Stimulated activated CD4-positive, alpha-beta T cell treated with anti-CD3 and anti-CD28 coated beads, TNF-alpha, amount 100 ng/mL, for 24 hours (primary cell): ENCODE measurements at regions not wholly inside any gene's neighbourhood (a gene's known extent, or its start where the extent isn't known, plus 50 kb on each side); places are given as distances from the start of the nearest gene placed in this dataset.
"Not testable (repeated sequence)": the region's sequence is repeated elsewhere in the genome, so short reads cannot be mapped to it uniquely, and the experiment has no call there.

Source experiments
- DNase-seq, 3 experiments: peaks; one replicate each; pipeline ENCODE4 v3.0.0-alpha.2; 2020; ENCODE audit warnings: low read depth in 3 of 3

- not testable (repeated sequence) for DNase-seq
These were observed 406.2 kb upstream of the RORB start for GRCh38 chr9:74090921-74091320.

- no peak for DNase-seq
These were observed 404.7 kb upstream of the RORB start for GRCh38 chr9:74092491-74092834.

GRCh38 chr9:74094037-74094436 is 403.1 kb upstream of the RORB start:
- DNase-seq, result not testable (repeated sequence)

DNA sequence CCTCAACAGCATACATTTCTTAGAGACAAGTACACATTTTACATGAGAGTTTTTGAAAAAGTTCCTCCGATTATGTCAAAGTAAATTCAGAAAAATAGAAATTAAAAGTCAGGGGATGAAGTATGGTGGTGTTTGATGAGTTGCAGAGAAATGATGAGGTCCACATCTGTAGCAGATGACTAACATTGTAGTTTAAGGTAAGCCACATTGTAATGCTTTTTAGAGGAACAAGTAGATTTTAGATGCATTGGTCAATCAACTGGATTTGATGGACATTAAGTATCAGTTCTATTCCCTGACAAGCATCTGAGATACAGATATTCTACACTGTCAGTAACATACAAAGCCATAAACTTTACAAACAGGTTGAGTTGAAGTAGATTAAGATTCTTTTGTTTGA is 402.4 kb upstream of the RORB start:
- DNase-seq, result no peak

GRCh38 chr9:74095925-74096324 is 401.2 kb upstream of the RORB start:
- DNase-seq, result no peak

DNA sequence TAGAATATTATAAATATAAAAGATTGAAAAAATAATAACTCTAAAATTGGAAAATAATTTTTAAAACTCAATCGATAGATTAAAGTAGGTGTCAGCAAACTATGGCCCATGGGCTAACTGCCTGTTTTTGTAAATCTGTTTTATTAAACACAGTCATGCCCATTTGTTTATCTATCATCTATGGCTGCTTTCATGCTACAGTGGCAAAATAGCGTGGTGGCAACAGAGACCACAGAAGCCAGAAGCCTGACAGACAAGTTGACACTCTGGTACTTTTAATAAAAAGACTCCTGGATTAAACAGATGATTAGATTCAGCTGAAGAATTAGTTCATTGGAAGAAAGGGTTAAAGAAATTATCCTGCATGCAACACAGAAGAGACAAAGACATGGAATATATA is 400.7 kb upstream of the RORB start:
- no peak for DNase-seq

DNA sequence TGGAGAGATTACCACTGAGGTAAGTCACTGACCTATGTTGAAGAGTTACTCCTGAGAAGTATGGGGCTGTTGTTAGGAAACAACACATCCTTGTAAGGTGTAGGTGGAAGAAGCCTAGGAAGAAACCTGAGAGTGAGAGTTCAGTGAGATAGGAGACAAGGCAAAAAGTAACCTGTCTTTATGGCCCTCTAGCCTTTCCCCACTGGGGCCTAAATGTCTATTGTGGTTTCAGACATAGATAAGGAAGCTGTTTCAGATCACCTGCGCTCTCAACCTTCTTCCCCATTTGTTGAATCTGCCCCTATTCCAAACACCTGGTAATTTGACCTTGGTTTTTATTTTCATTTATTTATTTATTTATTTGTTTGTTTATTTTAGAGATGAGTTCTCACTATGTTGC is 397.1 kb upstream of the RORB start:
- no peak for DNase-seq

DNA sequence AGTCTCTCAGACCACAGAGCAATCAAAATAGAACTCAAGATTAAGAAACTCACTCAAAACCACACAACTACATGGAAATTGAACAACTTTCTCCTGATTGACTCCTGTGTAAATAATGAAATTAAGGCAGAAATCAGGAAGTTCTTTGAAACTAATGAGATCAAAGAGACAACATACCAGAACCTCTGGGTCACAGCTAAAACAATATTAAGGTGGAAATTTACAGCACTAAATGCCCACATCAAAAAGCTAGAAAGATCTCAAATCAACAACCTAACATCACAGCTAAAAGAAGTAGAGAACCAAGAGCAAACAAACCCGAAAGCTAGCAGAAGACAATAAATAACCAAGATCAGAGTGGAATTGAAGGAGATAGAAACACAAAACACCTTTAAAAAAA is 395.0 kb upstream of the RORB start:
- not testable (repeated sequence) for DNase-seq

- no peak for DNase-seq
These were observed 394.4 kb upstream of the RORB start for GRCh38 chr9:74102702-74103101.

DNA sequence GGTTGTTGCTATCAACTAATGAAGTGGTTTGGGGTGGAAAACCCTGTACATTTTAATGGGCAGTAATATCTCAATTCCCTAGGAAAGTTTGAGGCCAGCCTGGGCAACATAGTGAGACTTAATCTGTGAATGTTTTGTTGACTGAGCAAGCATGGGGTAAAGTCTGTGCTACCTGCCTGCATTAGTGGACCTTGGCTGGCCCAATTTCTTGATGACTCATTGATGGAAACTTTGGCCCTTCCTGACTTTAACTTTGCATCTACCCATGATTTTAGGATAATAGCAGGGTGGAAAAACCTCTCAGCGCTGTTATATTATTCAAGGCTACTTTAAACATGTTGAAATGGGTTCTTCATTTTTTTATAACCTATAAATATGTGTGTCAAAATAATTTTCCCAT is 389.4 kb upstream of the RORB start:
- no peak for DNase-seq

DNA sequence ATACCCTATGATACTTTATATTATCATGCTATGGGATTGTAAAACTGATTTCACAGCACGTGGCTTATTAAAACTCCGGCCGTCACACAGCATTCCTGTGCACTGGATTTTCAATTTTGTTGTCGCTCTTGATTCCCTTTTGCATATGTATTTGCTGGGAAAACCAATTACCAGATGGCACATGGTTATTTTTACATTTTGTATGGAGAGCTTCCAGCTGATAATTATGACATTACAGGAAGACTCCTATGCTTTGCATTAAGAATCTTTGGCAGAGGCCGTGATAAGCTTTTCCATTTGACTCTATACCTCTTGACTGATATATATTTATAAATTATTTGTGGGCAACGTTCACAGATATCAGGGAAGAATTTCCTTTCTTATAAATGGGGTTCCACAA is 381.2 kb upstream of the RORB start:
- DNase-seq, result no peak

GRCh38 chr9:74117151-74117550 is 380.0 kb upstream of the RORB start:
- no peak for DNase-seq

DNA sequence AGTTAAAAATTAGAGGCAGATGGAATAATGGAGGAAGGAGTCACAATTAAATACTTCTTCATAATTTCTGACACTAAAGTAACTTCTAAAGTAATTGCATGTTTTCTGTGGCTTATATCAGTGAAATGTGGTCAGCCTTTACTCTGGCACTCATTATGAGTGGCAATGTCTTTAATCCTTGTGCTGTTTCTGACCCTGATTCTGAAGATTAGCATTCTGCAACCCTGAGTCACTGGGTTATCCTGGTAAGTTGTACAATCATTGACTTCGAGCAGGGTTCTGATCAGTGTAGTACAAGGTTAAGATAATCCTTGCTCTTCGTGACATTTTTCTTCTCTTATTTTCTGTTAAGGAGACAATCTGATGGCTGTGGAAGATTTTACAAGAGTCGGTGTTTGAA is 379.4 kb upstream of the RORB start:
- no peak for DNase-seq

GRCh38 chr9:74120061-74120460 is 377.1 kb upstream of the RORB start:
- DNase-seq, result no peak

DNA sequence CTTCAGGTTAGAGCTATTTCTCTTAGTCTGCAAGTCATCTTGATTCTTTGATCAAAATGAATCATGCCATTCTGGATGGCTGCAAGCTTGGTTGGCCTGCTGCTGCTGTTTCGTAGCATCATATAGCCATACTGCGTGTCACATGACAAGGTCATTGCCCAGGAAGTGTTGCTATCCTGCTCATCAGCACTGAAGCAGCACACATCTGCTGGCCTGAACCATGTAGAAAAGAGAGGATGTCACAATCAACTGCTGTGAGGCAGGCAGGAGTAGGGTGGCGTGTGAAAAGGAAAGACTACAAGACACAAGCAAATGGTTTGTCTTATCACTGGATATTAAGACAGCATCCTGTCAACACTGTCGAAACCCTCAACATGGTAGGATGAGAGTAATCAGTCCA is 376.7 kb upstream of the RORB start:
- no peak for DNase-seq

GRCh38 chr9:74122216-74122615 is 374.9 kb upstream of the RORB start:
- DNase-seq, result no peak

DNA sequence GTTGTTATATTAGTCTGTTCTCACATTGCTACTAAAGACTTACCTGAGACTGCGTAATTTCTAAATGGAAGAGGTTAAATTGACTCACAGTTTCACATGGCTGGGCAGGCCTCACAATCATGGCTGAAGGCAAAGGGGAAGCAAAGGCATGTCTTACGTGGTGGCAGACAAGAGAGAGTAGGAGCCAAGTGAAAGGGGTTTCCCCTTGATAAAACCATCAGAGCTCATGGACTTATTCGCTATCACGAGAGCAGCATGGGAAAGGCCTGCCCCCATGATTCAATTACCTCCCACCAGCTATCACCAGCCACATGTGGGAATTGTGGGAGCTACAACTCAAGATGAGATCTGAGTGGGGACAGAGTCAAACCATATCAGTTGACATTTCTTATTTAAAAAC is 374.5 kb upstream of the RORB start:
- peak in 1 of 3 experiments; percentile 0 for DNase-seq

DNA sequence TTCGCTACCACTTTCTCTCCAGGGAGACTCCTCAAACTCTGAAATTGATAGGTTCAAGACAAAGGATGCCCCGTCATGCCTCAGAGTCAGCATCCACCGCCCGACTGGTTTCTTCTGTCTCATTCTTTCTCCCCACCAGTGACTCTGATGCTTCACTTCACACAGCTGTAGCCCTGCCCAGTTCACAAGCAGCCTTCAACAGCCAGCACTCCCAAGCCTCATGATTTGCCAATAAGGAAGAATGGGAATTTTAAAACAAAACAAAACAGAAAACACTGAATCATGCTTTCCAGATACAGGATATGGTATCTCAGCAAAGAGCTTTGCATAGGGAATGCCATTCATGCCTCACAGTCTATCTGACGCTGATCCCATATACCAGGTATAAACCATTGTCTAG is 371.2 kb upstream of the RORB start:
- no peak for DNase-seq

DNA sequence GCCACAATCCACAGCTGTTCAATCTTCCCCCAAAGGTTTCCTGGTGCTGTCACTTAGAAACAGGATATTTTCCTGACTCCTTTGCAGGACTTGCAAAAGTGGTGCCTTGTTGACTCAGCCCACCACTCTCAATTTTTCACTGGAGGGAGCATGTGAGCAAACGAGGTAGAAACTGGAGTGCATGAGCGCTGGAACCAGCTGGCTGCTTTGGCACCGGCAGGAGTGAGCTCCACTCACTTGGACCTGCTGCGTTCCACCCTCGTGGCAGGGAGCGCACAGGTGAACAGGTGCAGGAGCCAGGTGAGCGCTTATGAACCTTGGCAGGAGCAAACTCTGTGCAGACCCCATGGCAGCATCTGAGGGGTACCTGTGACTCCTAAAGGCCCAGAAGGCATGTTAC is 364.1 kb upstream of the RORB start:
- no peak for DNase-seq

GRCh38 chr9:74133921-74134320 is 363.2 kb upstream of the RORB start:
- DNase-seq, result no peak

DNA sequence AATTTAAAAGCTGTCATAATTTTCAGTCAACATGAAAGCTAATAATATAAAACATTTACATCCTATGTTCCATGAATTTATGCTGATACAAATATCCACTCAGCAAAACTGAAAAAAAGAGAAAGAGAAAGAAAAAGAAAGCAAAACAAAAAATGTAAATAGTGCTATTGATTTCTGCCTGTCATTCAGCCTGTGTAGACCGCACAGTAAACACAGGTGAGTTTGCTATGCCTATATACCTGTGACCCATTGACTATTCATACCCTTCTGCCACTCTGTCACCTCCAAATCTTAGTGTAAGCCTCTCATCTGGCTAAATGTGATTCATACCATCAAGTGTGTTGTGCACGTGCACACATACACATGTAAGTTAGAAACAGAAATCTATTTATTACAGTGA is 359.0 kb upstream of the RORB start:
- no peak for DNase-seq

DNA sequence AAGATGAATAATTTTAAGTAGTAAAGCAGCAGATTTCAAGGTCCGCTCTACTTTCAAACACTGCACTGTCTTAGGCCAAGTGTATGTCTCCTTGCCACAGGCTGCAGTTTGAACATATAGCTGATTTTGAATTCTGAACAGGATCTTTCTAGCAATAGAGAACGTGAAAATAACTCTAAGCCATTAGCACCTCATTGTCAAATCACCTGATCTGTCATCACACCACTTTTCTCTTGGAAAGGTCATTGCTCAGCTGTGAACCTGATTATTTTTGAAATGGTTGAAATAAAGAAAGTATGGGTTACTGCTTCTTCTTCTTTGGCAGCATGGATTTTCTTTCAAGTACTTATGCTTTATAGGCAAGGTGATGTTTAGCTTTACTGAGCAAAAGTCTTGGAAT is 357.0 kb upstream of the RORB start:
- DNase-seq, result no peak

- DNase-seq, result no peak
These were observed 349.2 kb upstream of the RORB start for GRCh38 chr9:74147906-74148305.

DNA sequence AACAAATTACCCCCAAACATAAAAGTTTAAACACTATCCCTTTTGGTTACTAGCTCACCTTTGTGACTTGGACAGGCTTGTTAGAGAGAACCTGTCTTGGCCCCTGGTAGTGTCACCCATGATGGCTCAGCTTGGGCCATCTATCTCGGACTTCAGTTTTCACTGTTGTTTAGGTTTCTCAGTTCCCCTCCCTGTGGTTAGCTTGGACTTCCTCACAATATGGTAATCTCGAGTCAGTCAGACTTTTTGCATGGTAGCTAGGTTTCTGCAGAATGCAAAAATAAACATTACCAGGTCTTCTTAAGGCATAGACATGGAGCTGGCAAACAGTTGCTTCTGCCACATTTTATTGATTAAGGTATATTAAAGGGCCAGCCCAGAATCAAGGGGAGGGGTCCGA is 324.3 kb upstream of the RORB start:
- DNase-seq, result no peak

DNA sequence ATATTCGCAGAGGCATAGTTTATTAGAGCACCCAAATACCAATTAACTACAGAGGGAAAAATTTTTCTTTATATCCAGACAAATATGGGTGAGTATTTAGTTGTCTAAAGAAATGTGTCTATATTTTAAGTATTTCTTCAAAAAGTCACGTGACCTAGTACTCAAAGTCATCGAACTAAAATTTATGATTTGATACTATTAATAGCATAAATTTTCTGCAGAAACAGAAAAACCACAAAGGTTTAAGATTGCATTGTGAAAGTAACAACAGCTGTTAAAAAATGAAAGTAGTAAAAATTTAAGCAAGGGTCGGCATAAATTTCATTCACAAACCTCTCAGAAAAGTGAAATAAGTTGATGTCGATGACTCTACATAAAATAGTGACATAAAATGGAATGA is 323.9 kb upstream of the RORB start:
- DNase-seq, result no peak
